ENCODE measurements at regions not wholly inside any gene's neighbourhood (a gene's known extent, or its start where the extent isn't known, plus 50 kb on each side); places are given as distances from the start of the nearest gene placed in this dataset.
"Not testable (repeated sequence)": the region's sequence is repeated elsewhere in the genome, so short reads cannot be mapped to it uniquely, and the experiment has no call there.

GRCh38 chr19:30943101-30943843 lies 406.0 kb downstream of the TSHZ3 start:
- H3K27ac ChIP-seq: no peak overlapping the region
- no peak for DNase-seq
- TF ChIP-seq CTCF (IDR thresholded peaks at IDR 0.05): no peak
- intact Hi-C loops (cut with DNase I): no loop called here
- no peaks in the 10 kb centered on the region for H3K9me3 ChIP-seq
- H3K4me3 ChIP-seq: no peak overlapping the region
- H3K27me3 ChIP-seq: peaks cover 0 to 8% (median 0%) of the 10 kb centered on the region in 4 donors
- 82 to 85% methylated on average over 12 to 13 of the region's 13 CpGs for WGBS, 2 donors
- H3K4me1 ChIP-seq: no peaks in the 10 kb centered on the region
- H3K36me3 ChIP-seq: no peaks in the 10 kb centered on the region

GRCh38 chr19:30942636-30943035 lies 406.6 kb downstream of the TSHZ3 start:
- Histone ChIP-seq H3K4me3 (no peak overlapping the region), H3K27ac (no peak overlapping the region), H3K9me3 (no peaks in the 10 kb centered on the region), H3K27me3 (peaks cover 0 to 8% (median 0%) of the 10 kb centered on the region in 4 donors), H3K4me1 (no peaks in the 10 kb centered on the region), H3K36me3 (no peaks in the 10 kb centered on the region)
- 20 to 39% methylated on average over 3 of the region's 3 CpGs for WGBS, 2 donors
- TF ChIP-seq POLR2A (IDR thresholded peaks at IDR 0.05) (no peak), CTCF (IDR thresholded peaks at IDR 0.05) (no peak)
- intact Hi-C loops (cut with DNase I): no loop called here
- no peak for DNase-seq

- Histone ChIP-seq H3K4me3 (no peak overlapping the region), H3K27me3 (peaks cover 0 to 8% (median 0%) of the 10 kb centered on the region in 4 donors), H3K4me1 (no peaks in the 10 kb centered on the region), H3K9me3 (no peaks in the 10 kb centered on the region), H3K27ac (no peak overlapping the region), H3K36me3 (no peaks in the 10 kb centered on the region)
- 34 to 53% methylated on average over 3 of the region's 3 CpGs for WGBS, 2 donors
- DNase-seq: no peak
- TF ChIP-seq POLR2A (IDR thresholded peaks at IDR 0.05) (no peak), CTCF (IDR thresholded peaks at IDR 0.05) (no peak)
- intact Hi-C loops (cut with DNase I): no loop called here
Observed at GRCh38 chr19:30941591-30941990, 407.6 kb downstream of the TSHZ3 start.

DNA sequence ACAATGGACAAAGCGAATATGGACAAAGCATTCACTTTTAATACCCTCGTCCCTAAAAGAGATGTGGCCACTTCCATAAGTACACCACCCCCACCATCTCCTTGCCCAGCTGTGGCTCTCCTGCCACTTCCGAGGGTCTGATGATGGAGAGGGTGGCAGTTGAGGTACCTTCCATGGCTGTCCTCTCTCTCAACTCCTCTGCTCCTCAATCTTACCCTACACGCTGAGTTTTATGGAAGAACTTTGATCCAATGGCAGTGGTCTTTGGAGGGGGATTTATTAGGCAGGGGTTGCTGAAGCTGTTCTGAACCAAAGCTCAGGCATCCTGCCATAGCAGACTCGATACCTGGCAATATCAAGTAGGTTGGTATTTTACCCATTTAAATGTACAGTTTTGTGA lies 413.0 kb downstream of the TSHZ3 start:
- Histone ChIP-seq H3K4me3 (no peak overlapping the region), H3K9me3 (no peaks in the 10 kb centered on the region), H3K4me1 (no peaks in the 10 kb centered on the region), H3K27me3 (no peaks in the 10 kb centered on the region), H3K27ac (no peak overlapping the region), H3K36me3 (no peaks in the 10 kb centered on the region)
- DNase-seq: no peak
- WGBS, 2 donors: 71 to 73% methylated on average over 5 of the region's 5 CpGs
- TF ChIP-seq POLR2A (IDR thresholded peaks at IDR 0.05): no peak
- TF ChIP-seq CTCF (IDR thresholded peaks at IDR 0.05): no peak
- intact Hi-C loops (cut with DNase I): no loop called here

DNA sequence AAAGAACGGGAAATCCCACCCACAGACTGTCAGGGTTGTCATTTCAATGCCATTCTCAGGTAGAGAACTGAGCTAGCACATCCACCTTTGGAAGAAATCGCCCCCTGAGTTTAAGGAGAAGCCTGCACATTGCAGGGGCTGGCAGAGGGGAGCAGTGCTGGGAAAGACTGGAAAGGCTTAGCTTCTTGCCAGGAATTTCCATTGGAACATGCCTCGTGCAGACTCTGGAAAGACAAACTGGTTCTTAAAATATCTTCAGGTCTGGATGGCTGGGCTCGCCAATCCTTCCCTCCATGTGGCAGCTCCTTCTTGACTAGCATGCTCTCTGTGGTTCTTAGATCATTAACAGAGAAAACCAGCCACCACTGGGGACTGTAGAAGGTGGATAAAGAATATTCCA lies 414.1 kb downstream of the TSHZ3 start:
- intact Hi-C loops (cut with DNase I): no loop called here

GRCh38 chr19:30933454-30933853 lies 415.8 kb downstream of the TSHZ3 start:
- H3K27me3 ChIP-seq; intact Hi-C loops (cut with DNase I); H3K9me3 ChIP-seq; H3K4me1 ChIP-seq; H3K27ac ChIP-seq; DNase-seq; H3K36me3 ChIP-seq; H3K4me3 ChIP-seq: not testable (repeated sequence)
- 73 to 82% methylated on average over 3 of the region's 3 CpGs for WGBS, 2 donors

More for the DNA sequence above, 414.1 kb downstream of the TSHZ3 start:
- Histone ChIP-seq H3K36me3 (no peaks in the 10 kb centered on the region), H3K27ac (no peak overlapping the region), H3K4me3 (no peak overlapping the region), H3K27me3 (no peaks in the 10 kb centered on the region), H3K4me1 (no peaks in the 10 kb centered on the region), H3K9me3 (no peaks in the 10 kb centered on the region)
- no peak for DNase-seq
- TF ChIP-seq CTCF (IDR thresholded peaks at IDR 0.05): no peak
- no peak for TF ChIP-seq POLR2A (IDR thresholded peaks at IDR 0.05)
- 38% methylated on average over 4 of the region's 4 CpGs for WGBS, 2 donors
